GM23338 (cell line): ENCODE measurements at regions not wholly inside any gene's neighbourhood (a gene's known extent, or its start where the extent isn't known, plus 50 kb on each side); places are given as distances from the start of the nearest gene placed in this dataset.

Experiments used
- CREB1 ChIP-seq: fragments of 250-450 bp; sonication (Bioruptor Pico); IDR thresholded peaks from 2 replicates; pipeline ENCODE4 v1.5.0; 2020; ENCODE audit warnings: low read depth, mild to moderate bottlenecking, moderate library complexity
- CTCF ChIP-seq, 2 experiments: fragments of 200-600 bp in 1 of 2; sonication (generic) in 1 of 2; conservative IDR thresholded peaks; 2 replicates each; pipeline versions ENCODE4 v1.5.1 to v1.6.1; 2016 to 2017; ENCODE audit warnings: antibody characterized with exemption in 2 of 2, low read depth in 2 of 2, mild to moderate bottlenecking in 2 of 2, moderate library complexity in 1 of 2
- ETS1 ChIP-seq: IDR thresholded peaks from 2 replicates; pipeline ENCODE4 v1.6.1; 2016; ENCODE audit warnings: antibody characterized with exemption
- EZH2 ChIP-seq: fragments of 200-600 bp; sonication (generic); IDR thresholded peaks from one replicate; pipeline ENCODE4 v1.8.0; 2017; ENCODE audit warnings: antibody characterized with exemption, mild to moderate bottlenecking, low read depth; ENCODE audit not compliant: unreplicated experiment
- EZH2phosphoT487 ChIP-seq: fragments of 200-600 bp; sonication (generic); IDR thresholded peaks from one replicate; pipeline ENCODE4 v1.8.1; 2018; ENCODE audit warnings: antibody characterized with exemption; ENCODE audit not compliant: unreplicated experiment
- JUNB ChIP-seq: IDR thresholded peaks from one replicate; pipeline ENCODE4 v1.6.1; 2016; ENCODE audit warnings: antibody characterized with exemption; ENCODE audit not compliant: unreplicated experiment
- POLR2AphosphoS5 ChIP-seq: IDR thresholded peaks from 2 replicates; pipeline ENCODE4 v1.6.1; 2016; ENCODE audit warnings: antibody characterized with exemption, low read depth
- REST ChIP-seq: IDR thresholded peaks from one replicate; pipeline ENCODE4 v1.6.1; 2018; ENCODE audit warnings: antibody characterized with exemption; ENCODE audit not compliant: unreplicated experiment
- ZNF114 ChIP-seq: fragments of 250-450 bp; sonication (Bioruptor Pico); IDR thresholded peaks from 2 replicates; pipeline ENCODE4 v1.5.0; 2020; ENCODE audit warnings: mild to moderate bottlenecking, moderate library complexity

GRCh38 chr7:38105874-38106483 lies 72.1 kb upstream of the STARD3NL start:
- TF ChIP-seq ZNF114 (CRISPR knock-in tag) (no peak), POLR2AphosphoS5 (no peak), CTCF (conservative IDR thresholded peaks at IDR 0.05; ENCODE audit: low read depth in 2 of 2) (peak; percentile 68 to 69), EZH2 (no peak), EZH2phosphoT487 (no peak), CREB1 (CRISPR knock-in tag) (no peak), REST (no peak), JUNB (no peak), ETS1 (no peak)
